ENCODE measurements at regions not wholly inside any gene's neighbourhood (a gene's known extent, or its start where the extent isn't known, plus 50 kb on each side); places are given as distances from the start of the nearest gene placed in this dataset.

- H3K27ac ChIP-seq (ENCODE audit: extremely low read depth, low read depth, low read length): no peak overlapping the region
- ChIA-PET CTCF (ENCODE audit: low intra/inter-chr PET ratio) (no interaction called here), POLR2A (interaction anchor here (0.6 kb wide), 2 partner anchors 259 to 880 kb away, joined by 3 to 5 read pairs; no protein-coding TSS in a partner anchor)
- H3K9me1 ChIP-seq (ENCODE audit: control insufficient read depth, insufficient read depth, low read length): no peaks in the 10 kb centered on the region
- H3K36me3 ChIP-seq (ENCODE audit: control insufficient read depth, insufficient read depth, low read length): no peaks in the 10 kb centered on the region
- DNase-seq (ENCODE audit: extremely low read depth in 1 of 4, low spot score in 3 of 4) (no peak), FAIRE-seq (no peak), ATAC-seq (no peak)
- 3% methylated on average over 3 of the region's 3 CpGs for WGBS (ENCODE audit: insufficient coverage, low coverage, missing lambda C conversion rate)
- intact Hi-C loops (cut with micrococcal nuclease): no loop called here
- no peaks in the 10 kb centered on the region for H4K20me1 ChIP-seq (replicated peaks; ENCODE audit: control insufficient read depth, insufficient read depth, low read length)
- no peak overlapping the region for H3K4me3 ChIP-seq
- no TSS peak for BruUV-seq (replicated peaks)
- in situ Hi-C loops (cut with MboI): no loop called here
- H3K4me2 ChIP-seq (ENCODE audit: insufficient read depth, low read length): no peak overlapping the region
- H3K4me1 ChIP-seq (replicated peaks in 1 of 2; ENCODE audit: control insufficient read depth in 2 of 2, insufficient read depth in 2 of 2, low read length in 2 of 2): no peaks in the 10 kb centered on the region
- no peak overlapping the region for H2AFZ ChIP-seq (ENCODE audit: low read depth, low read length)
- H3K9me3 ChIP-seq (replicated peaks; ENCODE audit: control insufficient read depth, insufficient read depth, low read depth, low read length): no peaks in the 10 kb centered on the region; the same call in 1 of the 2 replicates
- TF ChIP-seq NFE2L1 (tag; IDR thresholded peaks at IDR 0.05; ENCODE audit: borderline replicate concordance, low read depth) (no peak), TEAD4 (IDR thresholded peaks at IDR 0.05; ENCODE audit: low read length) (no peak), TEAD4 (CRISPR knock-in tag; IDR thresholded peaks at IDR 0.05; ENCODE audit: borderline replicate concordance) (no peak), SAP30 (IDR thresholded peaks at IDR 0.05; ENCODE audit: borderline replicate concordance, insufficient read depth, low read depth, low read length, poor library complexity, severe bottlenecking) (no peak), GTF2F1 (IDR thresholded peaks at IDR 0.05; ENCODE audit: low read depth, low read length) (no peak), ZNF707 (CRISPR knock-in tag; conservative IDR thresholded peaks at IDR 0.05) (no peak), TAF1 (IDR thresholded peaks at IDR 0.05; ENCODE audit: control insufficient read depth, extremely low read depth, insufficient read depth, low read length, severe bottlenecking) (no peak), ZFP1 (CRISPR knock-in tag; IDR thresholded peaks at IDR 0.05) (no peak), SRF (CRISPR knock-in tag; IDR thresholded peaks at IDR 0.05) (no peak), CBX5 (IDR thresholded peaks at IDR 0.05; ENCODE audit: borderline replicate concordance, low read depth) (no peak), GABPA (tag; conservative IDR thresholded peaks at IDR 0.05; ENCODE audit: low read depth) (no peak)
- no peaks in the 10 kb centered on the region for H3K27me3 ChIP-seq (ENCODE audit: control insufficient read depth in 2 of 2, insufficient read depth in 2 of 2, low read length in 2 of 2)
- no peak overlapping the region for H3K9ac ChIP-seq (ENCODE audit: insufficient read depth in 1 of 2, low read depth in 2 of 2, low read length in 2 of 2)
- no peaks in the 10 kb centered on the region for H3K79me2 ChIP-seq (ENCODE audit: control insufficient read depth, insufficient read depth, low read length)
These were observed 123.8 kb upstream of the STARD3NL start for GRCh38 chr7:38054199-38054598.
